Astrocyte of the spinal cord (primary cell): ENCODE measurements at regions not wholly inside any gene's neighbourhood (a gene's known extent, or its start where the extent isn't known, plus 50 kb on each side); places are given as distances from the start of the nearest gene placed in this dataset.

Experiments
- DNase-seq: peaks from one replicate; pipeline ENCODE4 v3.0.0; 2011; ENCODE audit warnings: low read depth, low spot score
- H3K4me3 ChIP-seq: 2 replicates; pipeline ENCODE4 v1.5.1; 2011; ENCODE audit warnings: low read depth, mild to moderate bottlenecking, low read length, moderate library complexity
- in situ Hi-C: cut with HindIII; loops from 2 replicates; pipeline ENCODE4 v1.10.0; 2017; ENCODE audit warnings: low sequenced_read_pairs
- TF ChIP-seq, protein P1 (sequence below): IDR thresholded peaks from 2 replicates; pipeline ENCODE4 v1.5.1; 2012; ENCODE audit warnings: low read depth, mild to moderate bottlenecking, low read length, inconsistent platforms

DNA sequence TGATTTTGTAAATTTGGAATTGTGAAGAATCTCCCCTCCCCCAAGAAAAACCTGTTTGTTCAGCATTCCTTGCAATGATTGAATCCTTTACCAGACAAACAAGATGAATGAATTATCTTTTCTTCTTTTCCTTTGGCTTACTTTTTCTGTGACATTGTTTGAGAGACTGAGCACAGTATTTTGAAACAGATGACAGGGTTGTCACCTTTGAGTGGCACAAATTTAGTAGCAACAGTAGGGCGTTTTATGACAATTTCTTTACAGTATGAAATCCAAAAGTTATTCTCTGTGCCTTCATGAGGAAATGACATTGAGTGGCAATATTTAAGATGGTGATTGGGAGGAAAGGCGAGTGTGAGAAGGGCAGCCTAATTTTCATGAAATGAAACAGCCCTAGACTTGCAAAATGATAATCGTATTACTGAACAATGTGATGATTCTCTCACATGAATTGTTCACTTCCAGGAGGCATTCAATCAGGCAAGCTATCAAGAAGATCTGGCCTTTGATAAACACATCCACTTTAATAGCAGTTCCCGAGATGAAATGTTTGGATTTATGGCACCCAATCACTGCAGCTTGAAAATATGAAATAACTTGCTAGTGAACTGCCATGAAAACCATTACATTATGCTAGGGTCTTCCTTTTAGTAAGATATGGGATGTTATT is 68.6 kb upstream of the SCEL start:
- TF ChIP-seq, protein P1, sequence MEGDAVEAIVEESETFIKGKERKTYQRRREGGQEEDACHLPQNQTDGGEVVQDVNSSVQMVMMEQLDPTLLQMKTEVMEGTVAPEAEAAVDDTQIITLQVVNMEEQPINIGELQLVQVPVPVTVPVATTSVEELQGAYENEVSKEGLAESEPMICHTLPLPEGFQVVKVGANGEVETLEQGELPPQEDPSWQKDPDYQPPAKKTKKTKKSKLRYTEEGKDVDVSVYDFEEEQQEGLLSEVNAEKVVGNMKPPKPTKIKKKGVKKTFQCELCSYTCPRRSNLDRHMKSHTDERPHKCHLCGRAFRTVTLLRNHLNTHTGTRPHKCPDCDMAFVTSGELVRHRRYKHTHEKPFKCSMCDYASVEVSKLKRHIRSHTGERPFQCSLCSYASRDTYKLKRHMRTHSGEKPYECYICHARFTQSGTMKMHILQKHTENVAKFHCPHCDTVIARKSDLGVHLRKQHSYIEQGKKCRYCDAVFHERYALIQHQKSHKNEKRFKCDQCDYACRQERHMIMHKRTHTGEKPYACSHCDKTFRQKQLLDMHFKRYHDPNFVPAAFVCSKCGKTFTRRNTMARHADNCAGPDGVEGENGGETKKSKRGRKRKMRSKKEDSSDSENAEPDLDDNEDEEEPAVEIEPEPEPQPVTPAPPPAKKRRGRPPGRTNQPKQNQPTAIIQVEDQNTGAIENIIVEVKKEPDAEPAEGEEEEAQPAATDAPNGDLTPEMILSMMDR: no peak
- in situ Hi-C loops: no loop called here
- DNase-seq: no peak

DNA sequence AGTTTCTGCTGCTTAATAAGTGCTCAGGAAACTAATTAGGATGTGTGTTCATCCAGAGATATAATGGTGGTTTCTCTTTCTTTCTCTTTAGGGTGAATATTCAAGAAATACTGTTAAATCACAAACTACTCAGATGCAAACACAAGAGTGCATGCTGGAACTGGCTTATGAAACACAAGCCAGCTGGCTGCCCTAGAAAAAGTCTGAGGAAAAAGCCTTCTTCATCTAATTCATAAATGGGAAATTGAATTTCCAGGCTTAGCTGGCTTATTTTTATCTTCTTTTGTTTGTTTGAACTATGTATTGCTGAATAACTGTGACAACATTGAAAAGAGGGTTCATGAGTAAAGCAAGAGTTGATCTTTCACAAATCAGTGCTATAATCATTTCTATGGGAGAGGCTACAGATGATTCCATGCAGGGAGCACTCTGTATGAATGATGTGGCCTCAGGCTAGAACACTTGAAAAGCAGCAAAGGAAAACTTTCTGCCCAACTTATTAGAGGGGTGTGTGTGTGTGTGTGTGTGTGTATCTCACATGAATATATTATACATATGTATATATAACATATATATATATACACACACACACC is 69.8 kb upstream of the SCEL start:
- in situ Hi-C loops: no loop called here
- DNase-seq: no peak

More for the DNA sequence above, 68.6 kb upstream of the SCEL start:
- H3K4me3 ChIP-seq: no peak overlapping the region

DNA sequence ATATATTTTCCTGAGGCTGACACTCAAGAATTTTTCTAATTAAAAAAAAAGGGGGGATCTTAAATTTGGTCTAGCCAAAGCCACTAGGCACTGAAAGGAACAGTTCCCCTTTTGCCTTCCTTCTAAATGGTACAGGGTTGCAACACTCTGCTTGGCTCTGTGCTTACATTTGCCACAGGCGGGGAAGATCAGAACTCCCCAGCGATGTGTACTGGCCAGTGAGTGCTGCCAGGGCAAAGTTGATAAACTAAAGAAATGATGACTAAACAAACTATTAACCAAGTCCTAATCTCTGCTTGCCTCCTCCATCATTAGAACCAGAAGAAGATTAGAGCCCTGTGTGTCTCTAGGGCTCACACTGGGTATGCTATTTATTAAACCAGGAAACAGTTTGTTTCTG is 75.3 kb upstream of the SCEL start:
- no peak overlapping the region for H3K4me3 ChIP-seq
- in situ Hi-C loops: no loop called here
- DNase-seq: no peak
- TF ChIP-seq, protein P1: no peak

More for the DNA sequence above, 69.8 kb upstream of the SCEL start:
- no peak overlapping the region for H3K4me3 ChIP-seq
- TF ChIP-seq, protein P1: no peak

DNA sequence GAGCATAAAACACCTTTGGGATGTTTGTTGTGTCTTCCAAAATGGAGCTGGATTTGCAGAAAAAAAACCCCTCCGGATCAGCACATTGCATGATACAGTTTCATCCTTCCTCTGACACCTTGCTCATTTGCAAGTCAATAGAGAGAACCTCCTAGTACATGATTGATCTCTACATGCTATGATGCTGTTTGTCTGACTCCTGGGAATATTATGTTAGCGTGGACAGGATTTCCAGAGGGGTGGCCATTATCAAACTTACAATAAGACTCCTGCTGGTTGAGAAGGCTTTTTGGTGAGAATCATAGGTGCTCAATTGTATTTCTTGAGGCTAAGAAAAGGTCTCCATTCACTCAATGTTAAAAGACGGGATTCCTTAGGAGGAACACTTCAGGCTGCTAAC is 75.9 kb upstream of the SCEL start:
- TF ChIP-seq, protein P1: no peak
- H3K4me3 ChIP-seq: no peak overlapping the region
- in situ Hi-C loops: no loop called here
- no peak for DNase-seq

DNA sequence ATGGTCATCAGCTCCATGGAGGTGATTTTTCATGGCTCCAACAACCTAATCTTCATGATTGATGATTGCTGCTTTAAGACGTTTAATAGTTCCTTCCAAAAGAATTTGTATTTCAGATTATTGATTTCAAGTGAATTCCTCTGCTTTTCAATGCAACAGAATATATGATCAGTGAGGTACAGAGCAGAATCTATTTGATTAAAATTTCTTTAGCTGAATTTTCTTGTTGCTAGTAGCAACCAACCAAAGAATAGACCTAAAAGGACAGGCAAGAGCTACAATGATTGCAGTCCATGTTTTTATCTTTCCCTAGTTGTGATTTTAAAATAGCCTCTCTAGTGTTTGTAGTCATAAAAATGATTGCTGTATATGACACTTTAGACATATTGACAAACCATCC is 76.8 kb upstream of the SCEL start:
- TF ChIP-seq, protein P1: no peak
- H3K4me3 ChIP-seq: no peak overlapping the region
- in situ Hi-C loops: no loop called here
- DNase-seq: no peak

DNA sequence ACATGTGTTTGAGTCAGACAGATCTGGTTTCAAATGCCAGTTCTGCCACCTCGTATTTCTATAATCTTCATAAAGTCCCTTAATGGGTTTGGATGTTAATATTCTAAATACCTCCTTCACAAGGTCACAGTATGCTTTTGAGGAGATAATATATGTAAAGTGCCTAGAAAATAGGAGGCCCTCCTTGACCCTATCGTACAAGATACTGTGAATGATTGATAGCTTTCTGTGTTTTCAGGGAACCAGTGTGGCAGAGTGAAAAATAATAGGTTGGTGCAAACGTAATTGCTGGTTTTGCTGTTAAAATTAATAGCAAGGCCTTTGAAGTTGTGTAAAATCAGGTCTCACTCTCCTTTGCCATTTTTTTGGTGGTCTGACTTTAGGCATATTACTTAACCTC is 77.5 kb upstream of the SCEL start:
- TF ChIP-seq, protein P1: no peak
- DNase-seq: no peak
- in situ Hi-C loops: no loop called here
- no peak overlapping the region for H3K4me3 ChIP-seq
